Activated T-cell treated with anti-CD3 and anti-CD28 coated beads, Interleukin-2, amount 50 U/mL, for 24 hours (primary cell): ENCODE measurements at regions not wholly inside any gene's neighbourhood (a gene's known extent, or its start where the extent isn't known, plus 50 kb on each side); places are given as distances from the start of the nearest gene placed in this dataset.

Experiments
- DNase-seq: peaks from one replicate; pipeline ENCODE4 v3.0.0-alpha.2; 2020
- H3K27ac Mint-ChIP-seq: 2 replicates; pipeline ENCODE4 v1.8.0; 2020; ENCODE audit warnings: mild to moderate bottlenecking, mixed read lengths
- H3K27me3 Mint-ChIP-seq: 2 replicates; pipeline ENCODE4 v1.8.0; 2020; ENCODE audit warnings: mixed read lengths
- H3K36me3 Mint-ChIP-seq: 2 replicates; pipeline ENCODE4 v1.8.0; 2020; ENCODE audit warnings: low read depth, mixed read lengths
- H3K4me1 Mint-ChIP-seq: 2 replicates; pipeline ENCODE4 v1.8.0; 2020; ENCODE audit warnings: low read depth, mixed read lengths
- H3K4me3 Mint-ChIP-seq: 2 replicates; pipeline ENCODE4 v1.8.0; 2020; ENCODE audit warnings: mild to moderate bottlenecking, moderate library complexity, mixed read lengths
- H3K9me3 Mint-ChIP-seq: 2 replicates; pipeline ENCODE4 v1.8.0; 2020; ENCODE audit warnings: mixed read lengths

- Mint-ChIP-seq H3K9me3 (no peaks in the 10 kb centered on the region), H3K27me3 (peaks cover 7% of the 10 kb centered on the region), H3K4me3 (no peak overlapping the region), H3K27ac (no peak overlapping the region), H3K36me3 (no peaks in the 10 kb centered on the region), H3K4me1 (no peaks in the 10 kb centered on the region)
- DNase-seq = no peak
These were observed 291.2 kb downstream of the AHR start for GRCh38 chr7:17589671-17590070.

GRCh38 chr7:17590221-17590620 is 291.8 kb downstream of the AHR start:
- no peak for DNase-seq
- Mint-ChIP-seq H3K4me1 (no peaks in the 10 kb centered on the region), H3K36me3 (no peaks in the 10 kb centered on the region), H3K9me3 (no peaks in the 10 kb centered on the region), H3K27ac (no peak overlapping the region), H3K27me3 (peaks cover 5% of the 10 kb centered on the region), H3K4me3 (no peak overlapping the region)

- Mint-ChIP-seq H3K4me1 (no peaks in the 10 kb centered on the region), H3K36me3 (no peaks in the 10 kb centered on the region), H3K4me3 (no peak overlapping the region), H3K27ac (no peak overlapping the region), H3K9me3 (no peaks in the 10 kb centered on the region), H3K27me3 (no peaks in the 10 kb centered on the region)
- no peak for DNase-seq
These were observed 295.5 kb downstream of the AHR start for GRCh38 chr7:17593819-17594419.

- no peaks in the 10 kb centered on the region for H3K9me3 Mint-ChIP-seq
- no peaks in the 10 kb centered on the region for H3K4me1 Mint-ChIP-seq
- H3K4me3 Mint-ChIP-seq = no peak overlapping the region
- H3K27me3 Mint-ChIP-seq = no peaks in the 10 kb centered on the region
- H3K27ac Mint-ChIP-seq = no peak overlapping the region
- H3K36me3 Mint-ChIP-seq = no peaks in the 10 kb centered on the region
- DNase-seq = no peak
These were observed 297.1 kb downstream of the AHR start for GRCh38 chr7:17595546-17595945.

GRCh38 chr7:17598305-17598704 is 299.9 kb downstream of the AHR start:
- H3K9me3 Mint-ChIP-seq = no peaks in the 10 kb centered on the region
- no peaks in the 10 kb centered on the region for H3K36me3 Mint-ChIP-seq
- H3K4me3 Mint-ChIP-seq = no peak overlapping the region
- H3K4me1 Mint-ChIP-seq = no peaks in the 10 kb centered on the region
- peaks cover 19% of the 10 kb centered on the region for H3K27me3 Mint-ChIP-seq
- DNase-seq = no peak
- H3K27ac Mint-ChIP-seq = no peak overlapping the region

GRCh38 chr7:17598846-17599245 is 300.4 kb downstream of the AHR start:
- Mint-ChIP-seq H3K4me3 (no peak overlapping the region), H3K27ac (no peak overlapping the region), H3K27me3 (peaks cover 24% of the 10 kb centered on the region), H3K4me1 (no peaks in the 10 kb centered on the region), H3K36me3 (no peaks in the 10 kb centered on the region), H3K9me3 (no peaks in the 10 kb centered on the region)
- DNase-seq = no peak

- no peak for DNase-seq
- H3K27me3 Mint-ChIP-seq = peaks cover 28% of the 10 kb centered on the region
- H3K36me3 Mint-ChIP-seq = no peaks in the 10 kb centered on the region
- no peak overlapping the region for H3K4me3 Mint-ChIP-seq
- no peaks in the 10 kb centered on the region for H3K9me3 Mint-ChIP-seq
- no peaks in the 10 kb centered on the region for H3K4me1 Mint-ChIP-seq
- H3K27ac Mint-ChIP-seq = no peak overlapping the region
These were observed 301.4 kb downstream of the AHR start for GRCh38 chr7:17599733-17600339.

- Mint-ChIP-seq H3K27ac (no peak overlapping the region), H3K27me3 (peaks cover 29% of the 10 kb centered on the region), H3K4me3 (no peak overlapping the region), H3K4me1 (no peaks in the 10 kb centered on the region), H3K36me3 (no peaks in the 10 kb centered on the region), H3K9me3 (no peaks in the 10 kb centered on the region)
- DNase-seq = no peak
These were observed 301.9 kb downstream of the AHR start for GRCh38 chr7:17600340-17600752.

- no peaks in the 10 kb centered on the region for H3K36me3 Mint-ChIP-seq
- H3K9me3 Mint-ChIP-seq = no peaks in the 10 kb centered on the region
- no peak for DNase-seq
- no peak overlapping the region for H3K27ac Mint-ChIP-seq
- no peaks in the 10 kb centered on the region for H3K4me1 Mint-ChIP-seq
- peaks cover 29% of the 10 kb centered on the region for H3K27me3 Mint-ChIP-seq
- no peak overlapping the region for H3K4me3 Mint-ChIP-seq
These were observed 303.5 kb downstream of the AHR start for GRCh38 chr7:17601921-17602320.

- Mint-ChIP-seq H3K27me3 (peaks cover 10% of the 10 kb centered on the region), H3K9me3 (no peaks in the 10 kb centered on the region), H3K27ac (no peak overlapping the region), H3K4me1 (no peaks in the 10 kb centered on the region), H3K4me3 (no peak overlapping the region), H3K36me3 (no peaks in the 10 kb centered on the region)
- DNase-seq = no peak
These were observed 309.8 kb downstream of the AHR start for GRCh38 chr7:17608114-17608833.

GRCh38 chr7:17611611-17612010 is 313.2 kb downstream of the AHR start:
- no peaks in the 10 kb centered on the region for H3K4me1 Mint-ChIP-seq
- no peaks in the 10 kb centered on the region for H3K27me3 Mint-ChIP-seq
- no peaks in the 10 kb centered on the region for H3K9me3 Mint-ChIP-seq
- no peak overlapping the region for H3K4me3 Mint-ChIP-seq
- H3K36me3 Mint-ChIP-seq = no peaks in the 10 kb centered on the region
- no peak for DNase-seq
- H3K27ac Mint-ChIP-seq = no peak overlapping the region

GRCh38 chr7:17613338-17614041 is 315.0 kb downstream of the AHR start:
- Mint-ChIP-seq H3K4me1 (no peaks in the 10 kb centered on the region), H3K27ac (no peak overlapping the region), H3K4me3 (no peak overlapping the region), H3K9me3 (no peaks in the 10 kb centered on the region), H3K36me3 (no peaks in the 10 kb centered on the region), H3K27me3 (no peaks in the 10 kb centered on the region)
- DNase-seq = no peak

GRCh38 chr7:17617380-17617779 is 318.9 kb downstream of the AHR start:
- no peak for DNase-seq
- Mint-ChIP-seq H3K27ac (no peak overlapping the region), H3K4me1 (no peaks in the 10 kb centered on the region), H3K27me3 (peaks cover 2% of the 10 kb centered on the region), H3K9me3 (no peaks in the 10 kb centered on the region), H3K36me3 (no peaks in the 10 kb centered on the region), H3K4me3 (no peak overlapping the region)

- Mint-ChIP-seq H3K4me1 (no peaks in the 10 kb centered on the region), H3K27me3 (peaks cover 2% of the 10 kb centered on the region), H3K9me3 (no peaks in the 10 kb centered on the region), H3K4me3 (no peak overlapping the region), H3K36me3 (no peaks in the 10 kb centered on the region), H3K27ac (no peak overlapping the region)
- DNase-seq = no peak
These were observed 319.6 kb downstream of the AHR start for GRCh38 chr7:17617857-17618651.
